Stimulated activated CD4-positive, alpha-beta T cell treated with anti-CD3 and anti-CD28 coated beads, Interleukin-2, amount 100 ng/mL, for 48 hours (primary cell): ENCODE measurements at regions not wholly inside any gene's neighbourhood (a gene's known extent, or its start where the extent isn't known, plus 50 kb on each side); places are given as distances from the start of the nearest gene placed in this dataset.
"Not testable (repeated sequence)": the region's sequence is repeated elsewhere in the genome, so short reads cannot be mapped to it uniquely, and the experiment has no call there.

Source experiments
- DNase-seq, 2 donors: peaks; one replicate each; pipeline ENCODE4 v3.0.0-alpha.2; 2020

GRCh38 chr13:50616101-50616500 lies 227.4 kb downstream of the DLEU7 start:
- no peak for DNase-seq

GRCh38 chr13:50617134-50617721 lies 226.3 kb downstream of the DLEU7 start:
- DNase-seq: no peak

GRCh38 chr13:50618206-50618605 lies 225.3 kb downstream of the DLEU7 start:
- DNase-seq: no peak

- no peak for DNase-seq
These were observed 217.4 kb downstream of the DLEU7 start for GRCh38 chr13:50626101-50626547.

- no peak for DNase-seq
These were observed 216.4 kb downstream of the DLEU7 start for GRCh38 chr13:50627111-50627510.

GRCh38 chr13:50628512-50628911 lies 215.0 kb downstream of the DLEU7 start:
- not testable (repeated sequence) for DNase-seq

GRCh38 chr13:50629497-50629896 lies 214.0 kb downstream of the DLEU7 start:
- DNase-seq: no peak

- DNase-seq: no peak
These were observed 213.5 kb downstream of the DLEU7 start for GRCh38 chr13:50629966-50630365.

GRCh38 chr13:50631041-50631440 lies 212.5 kb downstream of the DLEU7 start:
- no peak for DNase-seq

- DNase-seq: no peak
These were observed 209.2 kb downstream of the DLEU7 start for GRCh38 chr13:50634339-50634738.

- DNase-seq: no peak
These were observed 208.0 kb downstream of the DLEU7 start for GRCh38 chr13:50635504-50635903.

GRCh38 chr13:50636007-50636704 lies 207.3 kb downstream of the DLEU7 start:
- DNase-seq: no peak

- DNase-seq: no peak
These were observed 200.4 kb downstream of the DLEU7 start for GRCh38 chr13:50643060-50643459.

- no peak for DNase-seq
These were observed 199.2 kb downstream of the DLEU7 start for GRCh38 chr13:50644081-50644871.

GRCh38 chr13:50645092-50645491 lies 198.4 kb downstream of the DLEU7 start:
- no peak for DNase-seq

- DNase-seq: no peak
These were observed 197.4 kb downstream of the DLEU7 start for GRCh38 chr13:50646070-50646469.

- DNase-seq: no peak
These were observed 194.3 kb downstream of the DLEU7 start for GRCh38 chr13:50649211-50649610.

GRCh38 chr13:50650592-50651504 lies 192.6 kb downstream of the DLEU7 start:
- no peak for DNase-seq

- no peak for DNase-seq
These were observed 191.6 kb downstream of the DLEU7 start for GRCh38 chr13:50651922-50652321.

GRCh38 chr13:50654331-50654730 lies 189.2 kb downstream of the DLEU7 start:
- DNase-seq: no peak

GRCh38 chr13:50661881-50662280 lies 181.6 kb downstream of the DLEU7 start:
- not testable (repeated sequence) for DNase-seq

GRCh38 chr13:50664951-50665350 lies 178.5 kb downstream of the DLEU7 start:
- DNase-seq: no peak

- no peak for DNase-seq
These were observed 175.4 kb downstream of the DLEU7 start for GRCh38 chr13:50668049-50668448.
